Activated CD4-positive, alpha-beta T cell treated with anti-CD3 and anti-CD28 coated beads, Interleukin-2, amount 50 U/mL, for 16 hours (primary cell): ENCODE measurements at regions not wholly inside any gene's neighbourhood (a gene's known extent, or its start where the extent isn't known, plus 50 kb on each side); places are given as distances from the start of the nearest gene placed in this dataset.
"Not testable (repeated sequence)": the region's sequence is repeated elsewhere in the genome, so short reads cannot be mapped to it uniquely, and the experiment has no call there.

ENCODE experiments used
- DNase-seq: peaks from one replicate; pipeline ENCODE4 v3.0.0-alpha.2; 2020

DNA sequence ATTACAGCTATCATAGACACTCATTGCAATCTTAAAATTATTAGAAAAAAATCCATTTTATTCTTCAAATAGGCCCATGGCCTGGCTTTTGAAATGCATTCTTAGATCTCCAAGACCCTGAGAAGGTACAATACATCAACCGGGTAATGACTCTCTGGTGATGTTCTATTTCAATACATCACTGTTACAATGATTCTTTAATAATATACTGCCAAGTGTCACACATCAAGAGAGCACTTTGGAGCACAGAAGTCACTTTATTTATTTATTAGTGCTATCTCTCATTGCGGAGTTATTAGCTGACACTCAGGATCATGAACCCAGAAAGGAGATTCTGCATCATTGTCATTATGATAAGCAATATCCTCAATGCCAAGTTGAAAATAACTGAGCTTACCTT lies 748.5 kb upstream of the MBL2 start:
- no peak for DNase-seq

DNA sequence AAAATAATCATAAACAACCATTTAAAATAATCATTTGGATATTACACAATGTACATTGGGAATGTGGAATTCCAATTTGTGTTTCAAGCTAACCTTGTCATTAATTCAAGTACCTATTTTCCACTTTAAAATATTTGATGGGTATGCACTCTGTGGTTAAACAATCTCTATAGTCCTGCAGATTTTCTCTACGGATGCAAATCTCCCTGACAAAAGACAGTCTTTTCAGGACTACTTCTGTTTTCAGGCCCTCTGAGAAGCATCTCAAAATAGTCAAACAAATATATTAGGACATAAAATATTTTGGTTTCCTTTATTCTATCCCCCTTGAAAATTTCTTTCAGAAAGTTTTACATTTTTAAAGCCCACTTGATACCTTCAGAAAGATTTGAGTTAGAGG lies 735.6 kb upstream of the MBL2 start:
- DNase-seq: no peak

DNA sequence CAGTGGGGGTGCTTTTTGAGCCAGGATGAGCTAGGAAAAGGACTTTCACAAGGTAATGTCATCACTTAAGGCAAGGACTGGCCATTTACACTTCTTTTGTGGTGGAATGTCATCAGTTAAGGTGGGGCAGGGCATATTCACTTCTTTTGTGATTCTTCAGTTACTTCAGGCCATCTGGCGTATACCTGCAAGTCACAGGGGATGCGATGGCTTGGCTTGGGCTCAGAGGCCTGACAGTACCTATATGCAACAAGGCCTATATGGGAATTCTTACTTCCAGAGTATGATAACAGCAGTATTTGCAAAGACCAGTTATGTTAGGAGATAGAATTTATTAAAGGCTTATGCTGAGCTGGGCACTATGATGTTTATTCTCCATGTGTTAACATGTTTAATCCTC lies 731.9 kb upstream of the MBL2 start:
- not testable (repeated sequence) for DNase-seq

DNA sequence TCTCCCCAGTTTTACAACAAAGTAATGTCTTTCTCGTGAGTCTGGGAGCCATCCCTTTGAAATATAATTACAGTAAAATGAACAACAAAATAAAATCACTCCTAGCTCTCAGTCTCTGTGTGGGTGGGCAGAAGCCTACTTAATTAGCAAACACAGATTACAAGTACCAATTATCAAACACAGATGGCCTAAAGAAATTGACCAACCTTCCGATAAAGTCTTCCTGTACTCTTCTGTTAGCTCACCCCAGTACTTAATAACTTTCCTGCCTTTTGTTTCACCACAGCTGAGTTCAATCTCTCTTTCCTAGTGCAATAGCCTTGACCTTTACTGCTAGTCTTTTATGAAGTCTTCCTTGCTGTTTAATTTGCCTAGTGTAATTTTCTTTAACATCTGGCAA lies 719.2 kb upstream of the MBL2 start:
- no peak for DNase-seq

DNA sequence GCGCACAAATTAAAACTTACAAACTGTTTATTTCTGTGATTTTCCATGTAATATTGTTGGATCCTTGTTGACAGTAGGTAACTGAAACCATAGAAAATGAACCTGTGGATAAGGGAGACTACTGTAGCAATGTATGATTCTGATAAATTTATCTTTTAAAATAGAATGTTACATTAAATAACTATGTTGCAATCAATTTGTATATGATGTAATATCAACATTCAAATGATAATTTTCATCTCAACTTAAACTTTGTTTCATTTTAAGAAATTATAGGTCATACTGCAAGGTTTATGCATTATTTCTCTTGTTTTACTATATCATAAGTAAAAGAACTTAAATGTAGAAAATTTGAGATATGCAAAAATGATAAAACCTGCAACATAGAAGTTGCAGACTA lies 718.0 kb upstream of the MBL2 start:
- DNase-seq: no peak

DNA sequence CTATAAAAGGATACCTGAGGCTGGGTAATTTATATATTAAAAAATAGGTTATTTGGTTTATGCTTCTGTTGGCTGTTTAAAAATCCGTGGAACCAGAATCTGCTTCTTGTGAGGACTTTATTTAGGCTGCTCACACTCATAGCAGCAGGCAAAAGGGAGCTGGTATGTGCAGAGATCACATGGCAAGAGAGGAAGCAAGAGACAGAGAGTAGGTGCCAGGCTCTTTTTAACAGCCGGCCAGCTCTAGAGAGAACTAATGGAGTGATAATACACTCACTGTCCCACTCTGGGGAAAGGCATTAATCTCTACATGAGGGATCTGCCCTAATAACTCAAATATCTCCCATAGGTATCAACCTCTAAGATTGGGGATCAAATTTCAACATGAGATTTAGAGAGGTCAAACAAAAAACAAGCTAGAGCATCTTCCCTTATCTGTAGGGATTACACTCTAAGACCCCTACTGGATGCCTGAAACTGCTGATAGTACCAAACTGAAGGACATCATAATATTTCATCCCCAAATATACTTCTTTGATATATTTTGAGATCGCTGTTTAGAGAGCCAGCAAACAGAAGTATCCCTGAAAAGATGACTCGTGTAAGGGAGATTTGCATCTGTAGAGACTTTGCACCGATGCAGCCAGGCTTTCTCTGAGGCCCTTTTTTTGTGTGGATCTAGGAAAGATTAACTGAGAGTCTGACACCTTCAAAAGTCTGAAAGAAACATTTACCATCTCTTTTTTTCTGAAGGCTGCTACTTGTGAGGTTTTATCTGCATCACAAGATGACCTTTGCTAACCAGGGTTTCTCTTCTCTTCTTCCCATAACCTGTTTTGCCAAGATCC lies 717.0 kb upstream of the MBL2 start:
- no peak for DNase-seq

DNA sequence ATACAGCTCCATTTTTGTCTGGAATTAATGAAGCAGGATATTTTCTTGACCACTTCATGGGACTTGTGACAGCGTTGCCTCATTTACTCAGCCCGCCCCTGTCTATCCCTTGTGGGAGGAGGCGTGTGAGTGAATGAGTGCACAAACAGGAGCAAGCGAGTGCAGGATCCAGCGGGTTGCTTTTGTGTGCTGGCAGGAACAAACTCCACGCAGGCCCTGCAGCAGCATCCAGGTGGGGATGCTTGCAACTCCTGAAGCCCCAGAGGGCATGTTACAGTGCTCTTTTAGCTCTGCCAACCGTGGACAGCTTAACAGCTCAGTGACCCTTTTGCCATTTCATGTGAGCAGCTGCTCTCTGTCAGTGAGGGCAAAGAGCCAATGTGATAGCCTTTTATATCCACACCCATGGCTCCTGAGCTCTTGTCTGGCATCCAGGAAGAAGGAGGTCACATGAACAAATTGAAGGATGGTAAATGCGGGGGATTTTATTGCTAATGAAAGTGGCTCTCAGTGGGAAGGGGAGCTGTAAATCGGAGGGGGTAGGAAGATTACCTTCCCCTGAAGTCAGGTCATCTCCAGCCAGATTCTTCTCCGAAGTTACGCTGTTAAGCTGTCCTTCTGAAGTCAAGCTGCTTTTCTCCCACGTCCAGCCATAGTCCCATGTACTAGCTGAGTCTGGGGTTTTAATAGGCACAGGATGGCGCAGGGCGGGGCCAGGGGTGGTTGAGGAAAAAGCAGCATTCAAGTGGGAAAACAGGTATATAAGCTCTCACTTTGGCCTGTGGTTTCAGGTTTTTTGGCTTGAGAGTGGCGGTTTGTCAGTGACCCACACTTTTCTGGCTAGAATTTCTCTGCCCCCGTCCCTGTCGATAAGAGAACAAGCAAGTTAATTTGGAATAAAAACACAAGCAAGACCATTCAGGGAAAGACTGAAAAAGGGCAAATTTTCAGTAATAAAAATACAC lies 714.7 kb upstream of the MBL2 start:
- no peak for DNase-seq

DNA sequence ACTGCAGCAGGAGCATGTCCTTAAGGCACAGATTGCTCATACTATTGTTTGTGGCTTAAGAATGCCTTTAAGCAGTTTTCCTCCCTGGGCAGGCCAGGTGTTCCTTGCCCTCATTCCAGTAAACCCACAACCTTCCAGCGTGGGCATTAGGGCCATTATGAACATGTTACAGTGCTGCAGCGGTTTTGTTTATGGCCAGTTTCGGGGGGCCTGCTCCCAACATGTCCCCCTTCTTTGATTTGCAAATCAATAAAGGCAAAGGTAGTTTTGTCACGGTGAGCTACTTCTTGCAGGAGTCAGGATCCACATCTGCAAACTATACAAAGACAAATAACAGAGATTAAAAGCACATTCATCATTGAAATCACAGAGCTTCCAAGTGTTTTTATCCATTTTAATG lies 712.8 kb upstream of the MBL2 start:
- DNase-seq: not testable (repeated sequence)

DNA sequence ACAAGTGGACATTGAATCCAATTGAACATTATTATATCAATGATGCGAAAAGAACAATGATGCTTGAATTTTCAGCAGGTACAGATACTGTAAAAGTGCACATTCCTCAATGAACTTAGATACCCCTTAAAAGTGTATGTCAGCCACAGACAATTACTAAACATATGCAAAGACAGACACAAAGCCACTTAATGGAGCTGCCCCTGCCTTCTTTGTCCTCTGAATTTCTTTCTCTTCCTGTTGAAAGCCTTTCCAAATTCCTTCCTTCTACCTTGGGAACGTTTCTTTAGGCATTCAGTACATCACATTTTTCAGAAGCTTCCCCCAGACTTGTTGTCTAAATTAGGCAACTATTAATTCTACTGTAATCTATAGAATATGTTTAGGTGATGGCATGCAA lies 706.8 kb upstream of the MBL2 start:
- DNase-seq: no peak

DNA sequence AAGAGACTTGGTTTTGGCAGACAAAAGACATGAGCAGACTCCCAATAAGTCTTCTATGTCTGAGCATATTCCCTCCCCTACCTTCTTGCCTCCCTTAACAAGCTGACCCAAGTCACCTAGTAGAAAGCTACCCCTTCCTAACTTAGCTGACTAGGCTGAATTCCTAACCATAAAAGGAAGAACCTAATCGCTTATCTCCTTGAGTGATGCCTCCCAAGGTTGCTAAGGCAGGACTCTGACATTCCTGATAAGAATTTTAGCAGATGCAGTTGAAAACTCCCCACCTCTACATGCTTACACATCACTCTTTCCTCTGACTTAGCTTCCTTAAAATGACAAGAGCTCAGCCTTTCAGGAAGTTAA lies 704.7 kb upstream of the MBL2 start:
- DNase-seq: no peak

DNA sequence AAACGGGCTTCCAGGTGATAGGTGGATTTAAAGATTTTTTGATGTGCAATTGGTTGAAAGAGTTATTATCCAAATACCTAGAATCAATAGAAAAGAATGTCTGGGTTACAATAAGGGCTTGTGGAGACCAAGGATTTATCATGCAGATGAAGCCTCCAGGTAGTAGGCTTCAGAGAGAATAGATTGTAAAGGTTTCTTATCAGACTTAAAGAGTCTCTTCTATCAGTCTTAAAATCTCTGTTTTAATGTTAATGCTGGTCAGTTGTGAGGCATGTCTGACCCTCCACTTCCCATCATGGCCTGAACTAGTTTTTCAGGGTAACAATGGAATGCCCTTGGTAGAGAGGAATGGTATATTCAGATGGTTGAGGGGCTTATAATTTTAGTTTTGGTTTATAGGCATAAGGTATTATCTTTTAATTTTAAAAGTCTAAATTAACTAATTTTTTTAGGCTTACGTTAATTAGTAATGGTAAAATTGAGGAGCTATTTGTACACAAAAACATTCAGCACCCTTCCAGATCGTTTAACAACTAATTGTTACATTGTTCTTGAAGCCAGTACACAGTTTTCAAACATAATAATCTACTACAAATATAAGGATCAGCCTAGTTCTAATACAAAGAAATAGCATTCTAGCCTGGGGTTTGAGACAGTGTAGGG lies 704.2 kb upstream of the MBL2 start:
- DNase-seq: no peak

DNA sequence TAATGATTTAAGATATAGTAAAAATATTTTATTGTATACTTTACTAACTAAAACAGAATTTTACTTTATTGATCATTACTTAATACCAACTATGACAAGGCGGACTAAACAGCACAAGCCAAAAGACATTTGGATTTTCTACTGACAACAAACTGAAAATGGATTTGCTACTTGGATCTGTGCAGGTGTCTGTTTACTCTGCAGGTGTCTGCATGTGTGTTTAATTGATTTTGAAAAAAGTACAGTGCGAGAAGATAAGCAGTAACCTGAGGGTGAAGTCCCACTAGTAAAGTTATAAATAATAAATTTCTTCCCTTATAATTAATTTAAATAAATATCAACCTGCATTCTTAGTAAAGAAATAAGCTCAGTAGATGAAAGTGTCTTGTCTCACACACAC lies 696.8 kb upstream of the MBL2 start:
- no peak for DNase-seq

DNA sequence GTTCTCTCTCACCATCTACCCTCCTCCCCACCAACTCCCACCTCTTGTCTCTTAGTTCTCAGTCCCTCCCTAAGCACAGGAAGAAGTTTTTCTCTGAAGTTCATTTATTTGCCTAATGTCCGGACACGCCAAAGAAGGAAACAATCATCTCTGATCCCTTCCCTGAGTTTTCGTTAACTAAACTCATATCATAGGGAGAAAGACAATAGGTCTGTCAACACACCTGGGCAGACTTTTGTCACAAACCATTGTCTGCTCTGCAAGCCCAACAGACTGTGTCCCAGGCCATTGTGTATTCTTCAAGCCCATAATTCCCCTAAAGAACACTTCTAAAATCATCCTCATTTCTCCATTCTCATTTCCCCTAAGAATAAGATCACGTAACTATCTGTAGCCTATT lies 691.0 kb upstream of the MBL2 start:
- DNase-seq: no peak

DNA sequence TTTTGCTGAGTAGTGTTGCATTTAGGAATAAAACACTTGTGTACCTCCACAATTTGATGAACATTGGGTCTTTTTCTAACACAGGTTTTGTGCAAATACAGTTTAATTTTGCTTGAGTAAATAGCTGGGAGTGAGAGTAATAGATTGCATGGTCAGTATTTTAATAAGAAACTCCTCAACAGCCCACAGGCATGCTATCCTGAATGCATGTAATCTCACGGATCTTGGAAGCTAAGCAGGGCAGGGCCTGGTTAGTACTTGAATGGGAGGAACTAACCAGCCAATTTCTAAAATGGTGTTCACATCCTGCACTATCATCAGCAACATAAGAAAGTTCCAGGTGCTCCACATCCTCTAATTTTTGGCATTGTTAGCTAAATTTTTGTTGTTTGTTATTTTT lies 685.4 kb upstream of the MBL2 start:
- no peak for DNase-seq

DNA sequence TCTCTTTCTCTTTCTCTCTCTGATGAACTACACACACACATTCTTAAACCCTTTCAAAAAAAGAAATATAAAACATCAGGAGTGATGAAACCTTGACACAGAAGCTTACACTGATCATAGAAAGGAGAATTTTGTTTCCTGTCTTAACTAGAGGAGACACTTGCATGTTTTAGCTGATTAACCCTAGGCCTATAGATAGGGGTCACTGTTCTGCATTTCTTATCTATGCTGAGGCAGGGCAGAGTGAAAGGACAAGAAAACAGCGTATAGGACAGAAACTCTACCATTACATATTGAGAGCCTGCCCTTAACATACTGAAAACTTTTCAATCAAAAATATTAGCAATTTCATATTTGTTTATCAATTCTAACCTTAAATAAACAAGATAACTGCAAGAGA lies 680.6 kb upstream of the MBL2 start:
- no peak for DNase-seq

DNA sequence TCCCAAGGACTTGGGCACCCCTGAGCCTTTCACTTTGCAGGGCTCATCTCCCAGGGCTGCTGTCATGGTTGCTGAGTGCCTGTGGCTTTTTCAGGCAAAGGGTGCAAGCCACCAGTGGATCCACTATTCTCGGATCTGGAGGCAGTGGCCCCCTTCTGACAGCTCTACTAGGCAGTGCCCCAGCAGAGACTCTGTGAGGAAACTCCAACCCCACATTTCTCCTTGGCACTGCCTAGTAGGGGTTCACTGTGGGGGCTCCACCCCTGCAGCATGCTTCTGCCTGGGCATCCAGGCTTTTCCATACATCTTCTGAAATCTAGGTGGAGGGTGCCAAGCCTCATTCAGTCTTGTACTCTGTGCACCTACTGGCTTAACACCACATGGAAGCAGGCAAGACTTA lies 675.0 kb upstream of the MBL2 start:
- no peak for DNase-seq

DNA sequence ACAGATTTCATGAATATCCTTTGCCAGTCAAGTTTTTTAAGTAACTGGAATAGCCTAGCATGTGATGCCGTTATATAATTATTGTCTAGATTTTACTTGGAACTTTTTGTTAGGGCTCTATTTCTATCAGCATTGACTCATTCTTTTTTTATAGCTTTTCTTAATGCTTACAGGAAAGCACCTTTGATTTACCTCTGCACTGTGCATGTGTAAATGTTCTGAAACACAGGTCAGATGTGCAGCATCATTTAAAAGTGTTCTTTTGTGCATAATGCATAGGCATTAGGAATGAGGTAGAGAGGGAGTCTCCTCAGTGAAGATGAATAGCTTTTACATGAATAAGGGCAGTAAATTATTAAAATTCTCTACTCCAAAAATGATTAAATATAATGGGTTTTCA lies 669.3 kb upstream of the MBL2 start:
- DNase-seq: no peak

DNA sequence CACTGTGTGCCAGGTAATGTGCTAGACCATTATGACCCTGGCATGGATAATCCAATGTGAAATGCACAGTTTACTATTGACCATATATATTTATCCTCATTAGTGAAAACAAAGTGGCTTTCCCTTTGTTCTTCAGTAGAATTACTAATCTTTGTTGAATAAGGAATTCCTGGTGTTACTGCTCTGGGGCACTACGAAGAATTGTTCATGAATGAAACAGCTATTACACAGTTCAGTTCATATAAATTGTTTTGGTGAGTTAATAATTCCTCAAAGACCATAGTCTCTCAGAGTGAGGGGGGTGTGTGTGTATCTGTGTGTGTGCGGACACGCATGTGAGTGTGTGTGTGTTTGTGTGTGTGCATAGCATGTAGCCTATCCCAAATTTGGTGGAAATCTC lies 668.0 kb upstream of the MBL2 start:
- DNase-seq: no peak

DNA sequence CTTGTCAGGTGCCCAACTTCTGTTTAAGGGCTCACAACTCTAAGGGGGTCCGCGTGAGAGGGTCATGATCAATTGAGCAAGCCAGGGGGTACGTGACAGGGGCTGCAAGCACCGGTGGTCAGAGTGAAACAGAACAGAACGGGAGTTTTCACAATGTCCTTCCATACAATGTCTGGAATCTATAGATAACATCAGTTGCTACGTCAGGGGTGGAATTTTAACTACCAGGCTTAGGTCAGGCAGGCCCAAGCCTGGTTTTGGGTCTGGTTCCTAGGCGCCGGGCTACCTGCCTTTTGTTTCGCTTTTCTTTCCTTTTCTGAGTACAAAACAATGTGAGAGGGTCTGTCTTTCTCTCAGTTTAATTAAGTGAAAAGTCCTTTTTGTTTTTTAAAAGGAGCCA lies 666.5 kb upstream of the MBL2 start:
- not testable (repeated sequence) for DNase-seq

DNA sequence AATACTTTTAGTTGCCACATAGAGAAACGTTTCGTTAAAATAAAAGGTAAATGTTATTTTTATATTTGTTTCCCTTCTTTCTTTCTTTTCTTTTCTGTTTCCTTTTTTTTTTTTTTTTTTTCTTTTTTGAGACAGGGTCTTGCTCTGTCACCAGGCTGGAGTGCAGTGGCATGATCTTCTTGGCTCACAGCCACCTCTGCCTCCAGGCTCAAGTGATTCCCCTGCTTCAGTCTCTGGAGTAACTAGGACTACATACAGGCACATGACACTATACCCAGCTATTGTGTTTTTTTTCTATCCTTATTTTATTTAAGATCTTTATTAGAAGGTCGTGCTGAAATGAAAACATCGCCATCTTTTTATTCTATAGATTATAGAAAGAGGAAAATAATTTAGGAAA lies 661.8 kb upstream of the MBL2 start:
- no peak for DNase-seq

DNA sequence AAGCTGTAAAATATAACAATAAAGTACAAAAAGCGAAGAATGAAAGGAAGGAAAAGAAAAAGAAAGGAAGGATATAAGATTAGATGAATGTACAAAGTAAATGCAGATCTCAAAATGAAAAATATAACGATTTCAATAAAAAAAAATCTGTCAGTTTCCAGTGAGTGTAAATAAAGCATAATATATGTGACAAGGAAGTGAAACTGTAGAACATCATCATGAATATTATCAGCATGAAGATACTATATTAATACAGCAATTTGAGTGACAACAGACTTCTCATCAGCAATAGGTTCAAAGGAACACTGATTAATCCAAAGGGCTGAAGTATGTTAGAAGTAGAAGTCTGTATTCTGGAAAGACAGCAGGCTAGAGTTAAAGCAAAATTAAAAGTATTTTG lies 659.5 kb upstream of the MBL2 start:
- no peak for DNase-seq

DNA sequence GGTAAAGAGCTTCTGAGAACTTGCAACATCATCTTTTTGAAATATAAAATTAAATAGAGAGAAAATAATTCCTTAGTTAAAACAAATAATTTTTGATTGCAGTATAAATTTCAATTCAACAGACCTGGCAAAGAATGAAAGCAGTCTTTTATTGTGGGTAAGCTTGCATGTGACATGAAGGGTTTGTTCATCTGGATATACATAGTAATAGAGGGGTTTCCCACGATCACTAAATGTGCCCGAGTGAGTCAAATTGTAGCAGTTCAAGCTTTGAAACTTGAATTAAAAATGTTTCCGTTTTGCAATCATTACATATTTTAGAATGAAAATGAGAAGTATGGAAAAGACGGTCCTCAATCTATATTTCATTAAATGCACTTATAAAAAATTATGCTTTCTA lies 658.4 kb upstream of the MBL2 start:
- DNase-seq: no peak

DNA sequence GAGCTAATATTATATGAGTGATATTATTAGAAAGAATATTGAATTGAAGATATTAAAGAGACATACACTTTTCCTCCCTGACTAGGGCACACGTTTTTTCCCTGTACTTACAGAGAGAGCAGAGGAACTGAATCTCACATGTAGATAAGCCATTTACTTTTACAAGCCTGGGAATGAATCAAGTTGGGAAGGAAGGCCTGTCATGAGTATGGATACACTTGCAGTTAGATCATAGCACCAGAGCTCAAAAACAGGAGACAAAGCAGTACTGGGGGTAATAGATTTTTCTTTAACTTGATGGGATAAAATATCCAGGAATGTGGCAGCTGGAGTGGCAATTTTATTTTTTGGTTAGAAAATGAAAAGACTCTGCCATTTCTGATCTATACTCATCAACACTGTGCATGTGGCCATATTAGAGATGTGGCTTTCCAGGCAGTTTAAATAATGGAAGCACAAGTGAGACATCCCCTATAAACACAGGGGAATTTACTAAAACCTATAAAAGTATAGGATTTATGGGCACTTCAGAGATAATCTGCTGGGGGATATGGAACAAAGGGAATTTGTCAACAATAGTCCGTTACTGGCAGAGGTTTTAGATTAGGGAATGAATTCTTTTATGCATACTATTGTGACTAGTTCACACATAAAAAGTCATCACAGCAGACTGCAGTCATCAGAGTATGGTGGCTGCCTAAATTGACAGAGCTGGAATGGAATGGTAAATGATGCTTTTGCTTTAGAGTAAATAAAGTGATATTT lies 657.7 kb upstream of the MBL2 start:
- DNase-seq: no peak
